Fibroblast of pulmonary artery (primary cell): ENCODE measurements at regions not wholly inside any gene's neighbourhood (a gene's known extent, or its start where the extent isn't known, plus 50 kb on each side); places are given as distances from the start of the nearest gene placed in this dataset.

ENCODE experiments used
- DNase-seq: peaks from one replicate; pipeline ENCODE4 v3.0.0-alpha.2; 2010; ENCODE audit warnings: low read depth
- H3K4me3 ChIP-seq: replicated peaks from 2 replicates; pipeline ENCODE4 v1.5.1; 2011; ENCODE audit warnings: low read depth, mild to moderate bottlenecking, control low read depth, low read length, moderate library complexity
- CTCF ChIP-seq: IDR thresholded peaks from 2 replicates; pipeline ENCODE4 v1.5.1; 2011; ENCODE audit warnings: mild to moderate bottlenecking, control low read depth, low read length, inconsistent platforms; ENCODE audit errors: missing control alignments

GRCh38 chr18:64653068-64653467 lies 504.2 kb upstream of the LINC00305 start:
- TF ChIP-seq CTCF: no peak
- no peak for DNase-seq
- no peak overlapping the region for H3K4me3 ChIP-seq

- no peak for TF ChIP-seq CTCF
- no peak overlapping the region for H3K4me3 ChIP-seq
- no peak for DNase-seq
These were observed 501.2 kb upstream of the LINC00305 start for GRCh38 chr18:64650068-64650467.

GRCh38 chr18:64645753-64646152 lies 496.9 kb upstream of the LINC00305 start:
- no peak overlapping the region for H3K4me3 ChIP-seq
- TF ChIP-seq CTCF: no peak
- no peak for DNase-seq

- no peak for DNase-seq
These were observed 490.6 kb upstream of the LINC00305 start for GRCh38 chr18:64639536-64639935.

GRCh38 chr18:64620971-64621560 lies 472.2 kb upstream of the LINC00305 start:
- no peak for TF ChIP-seq CTCF
- H3K4me3 ChIP-seq: no peak overlapping the region
- DNase-seq: no peak

More at GRCh38 chr18:64639536-64639935, 490.6 kb upstream of the LINC00305 start:
- H3K4me3 ChIP-seq: no peak overlapping the region
- TF ChIP-seq CTCF: no peak

GRCh38 chr18:64618390-64618789 lies 469.5 kb upstream of the LINC00305 start:
- no peak for DNase-seq
- H3K4me3 ChIP-seq: no peak overlapping the region
- TF ChIP-seq CTCF: no peak

GRCh38 chr18:64615021-64615420 lies 466.1 kb upstream of the LINC00305 start:
- TF ChIP-seq CTCF: no peak
- no peak overlapping the region for H3K4me3 ChIP-seq
- DNase-seq: no peak
